ENCODE measurements at regions not wholly inside any gene's neighbourhood (a gene's known extent, or its start where the extent isn't known, plus 50 kb on each side); places are given as distances from the start of the nearest gene placed in this dataset.
A peak's percentile ranks its signal among the peaks of the same experiment; 100 is the strongest.
"Not testable (repeated sequence)": the region's sequence is repeated elsewhere in the genome, so short reads cannot be mapped to it uniquely, and the experiment has no call there.

- no peak for DNase-seq (ENCODE audit: low spot score in 2 of 2)
- WGBS, 2 donors, result 42 to 54% methylated on average over 3 of the region's 3 CpGs
- TF ChIP-seq POLR2A (IDR thresholded peaks at IDR 0.05), result no peak
- intact Hi-C loops (cut with DNase I; ENCODE audit: low total_unique reads), result no loop called here
- H3K4me3 ChIP-seq (ENCODE audit: low read depth, poor library complexity, severe bottlenecking), result no peak overlapping the region
These were observed 128.7 kb upstream of the ECI2 start for GRCh38 chr6:4264081-4264480.

GRCh38 chr6:4262526-4262925, 127.2 kb upstream of the ECI2 start:
- TF ChIP-seq POLR2A (IDR thresholded peaks at IDR 0.05) (no peak), CTCF (IDR thresholded peaks at IDR 0.05) (no peak)
- no peak overlapping the region for H3K4me3 ChIP-seq (ENCODE audit: low read depth, poor library complexity, severe bottlenecking)
- WGBS, 2 donors, result 25 to 60% methylated on average over 1 of the region's 1 CpG
- intact Hi-C loops (cut with DNase I; ENCODE audit: low total_unique reads), result no loop called here
- DNase-seq (ENCODE audit: low spot score in 2 of 2), result no peak

- intact Hi-C loops (cut with DNase I; ENCODE audit: low total_unique reads), result no loop called here
- WGBS, 2 donors, result 54 to 67% methylated on average over 4 of the region's 4 CpGs
- TF ChIP-seq POLR2A (IDR thresholded peaks at IDR 0.05) (no peak), CTCF (IDR thresholded peaks at IDR 0.05) (no peak)
- DNase-seq (ENCODE audit: low spot score in 2 of 2), result peak in 1 of 2 donors; percentile 25
- H3K4me3 ChIP-seq (ENCODE audit: low read depth, poor library complexity, severe bottlenecking), result no peak overlapping the region
These were observed 124.0 kb upstream of the ECI2 start for GRCh38 chr6:4259391-4259790.

- TF ChIP-seq POLR2A (IDR thresholded peaks at IDR 0.05), result no peak
- TF ChIP-seq CTCF (IDR thresholded peaks at IDR 0.05), result no peak
- H3K4me3 ChIP-seq (ENCODE audit: low read depth, poor library complexity, severe bottlenecking), result no peak overlapping the region
- WGBS, 2 donors, result 58 to 64% methylated on average over 5 of the region's 5 CpGs
- DNase-seq (ENCODE audit: low spot score in 2 of 2), result no peak
- intact Hi-C loops (cut with DNase I; ENCODE audit: low total_unique reads), result no loop called here
These were observed 123.4 kb upstream of the ECI2 start for GRCh38 chr6:4258733-4259132.

- 76 to 83% methylated on average over 3 of the region's 3 CpGs for WGBS, 2 donors
- DNase-seq (ENCODE audit: low spot score in 2 of 2), result no peak
- intact Hi-C loops (cut with DNase I; ENCODE audit: low total_unique reads), result no loop called here
- H3K4me3 ChIP-seq (ENCODE audit: low read depth, poor library complexity, severe bottlenecking), result no peak overlapping the region
- TF ChIP-seq POLR2A (IDR thresholded peaks at IDR 0.05), result no peak
- no peak for TF ChIP-seq CTCF (IDR thresholded peaks at IDR 0.05)
These were observed 121.6 kb upstream of the ECI2 start for GRCh38 chr6:4256969-4257368.

- DNase-seq (ENCODE audit: low spot score in 2 of 2), result no peak
- intact Hi-C loops (cut with DNase I; ENCODE audit: low total_unique reads), result no loop called here
- no peak overlapping the region for H3K4me3 ChIP-seq (ENCODE audit: low read depth, poor library complexity, severe bottlenecking)
- WGBS, 2 donors, result 9 to 11% methylated on average over 5 of the region's 5 CpGs
- TF ChIP-seq CTCF (IDR thresholded peaks at IDR 0.05), result no peak
- no peak for TF ChIP-seq POLR2A (IDR thresholded peaks at IDR 0.05)
These were observed 118.3 kb upstream of the ECI2 start for GRCh38 chr6:4253604-4254231.

GRCh38 chr6:4252445-4252844, 117.1 kb upstream of the ECI2 start:
- intact Hi-C loops (cut with DNase I; ENCODE audit: low total_unique reads); DNase-seq (ENCODE audit: low spot score in 2 of 2); H3K4me3 ChIP-seq (ENCODE audit: low read depth, poor library complexity, severe bottlenecking): not testable (repeated sequence)
- 96 to 98% methylated on average over 5 of the region's 5 CpGs for WGBS, 2 donors

All from lower leg skin (tissue), 4 donors.